GM12878 (cell line): ENCODE measurements at regions not wholly inside any gene's neighbourhood (a gene's known extent, or its start where the extent isn't known, plus 50 kb on each side); places are given as distances from the start of the nearest gene placed in this dataset.

Experiments used
- FOXM1 ChIP-seq: IDR thresholded peaks from 2 replicates; pipeline ENCODE4 v1.6.1; 2012; ENCODE audit warnings: low read depth, mild to moderate bottlenecking, inconsistent platforms, low read length, moderate library complexity
- NFYB ChIP-seq: IDR thresholded peaks from 2 replicates; pipeline ENCODE4 v1.6.1; 2011; ENCODE audit warnings: low read depth, mild to moderate bottlenecking, low read length, improper control_type of control experiment, moderate library complexity; ENCODE audit not compliant: insufficient read depth
- RAD51 ChIP-seq: fragments of 450-650 bp; IDR thresholded peaks from 2 replicates; pipeline ENCODE4 v1.6.1; 2016; ENCODE audit warnings: moderate library complexity, mild to moderate bottlenecking, inconsistent platforms
- TF ChIP-seq, protein P1 (sequence below): IDR thresholded peaks from 2 replicates; pipeline ENCODE4 v1.6.1; 2012; ENCODE audit warnings: improper control_type of control experiment, low read depth, low read length; ENCODE audit not compliant: insufficient replicate concordance
- TF ChIP-seq, protein P2 (sequence below): fragments of 150-350 bp; IDR thresholded peaks from 2 replicates; pipeline ENCODE4 v1.6.1; 2016; ENCODE audit warnings: low read depth, low read length
- TF ChIP-seq, protein P3 (sequence below): fragments of 450-650 bp; IDR thresholded peaks from 2 replicates; pipeline ENCODE4 v1.6.1; 2016; ENCODE audit warnings: mild to moderate bottlenecking, moderate library complexity, borderline replicate concordance

DNA sequence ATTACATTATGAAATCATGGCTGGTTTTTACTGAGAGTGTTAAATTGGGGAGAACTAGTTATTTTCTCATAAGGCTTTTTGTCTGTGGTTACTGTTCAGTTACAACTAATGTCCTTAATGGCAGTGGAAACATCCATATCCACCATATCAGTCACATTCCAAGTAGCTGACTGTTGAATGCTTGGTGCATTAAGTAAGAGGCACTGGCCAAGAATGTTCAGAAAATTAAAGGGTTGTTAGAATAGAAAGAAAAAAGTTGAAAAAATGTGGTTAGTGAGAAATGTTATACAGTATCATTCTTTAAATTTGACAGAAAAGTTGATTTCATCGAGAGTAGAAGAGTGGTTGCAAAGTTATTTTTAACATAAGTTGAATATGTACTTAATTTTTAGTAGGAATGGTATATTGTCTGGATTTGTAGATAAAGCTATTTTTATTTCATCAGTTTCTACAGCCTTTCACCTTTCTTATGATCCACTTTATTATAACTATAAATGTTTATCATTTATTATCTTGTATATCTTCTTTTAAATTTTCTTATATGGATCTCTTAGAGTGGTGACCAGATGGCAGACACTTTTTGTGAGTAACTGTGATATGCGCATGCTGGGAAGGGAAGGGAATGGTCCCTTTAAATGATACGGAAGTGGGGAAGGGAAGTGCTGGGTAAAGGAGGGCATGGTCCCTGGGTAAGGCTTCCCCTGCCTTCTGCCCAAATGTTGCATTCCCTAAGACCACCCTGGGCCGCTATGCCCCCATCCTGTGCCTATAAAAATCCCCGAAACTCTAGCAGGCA is 2407.1 kb downstream of the ARAP2 start (continued):
- TF ChIP-seq, protein P1, sequence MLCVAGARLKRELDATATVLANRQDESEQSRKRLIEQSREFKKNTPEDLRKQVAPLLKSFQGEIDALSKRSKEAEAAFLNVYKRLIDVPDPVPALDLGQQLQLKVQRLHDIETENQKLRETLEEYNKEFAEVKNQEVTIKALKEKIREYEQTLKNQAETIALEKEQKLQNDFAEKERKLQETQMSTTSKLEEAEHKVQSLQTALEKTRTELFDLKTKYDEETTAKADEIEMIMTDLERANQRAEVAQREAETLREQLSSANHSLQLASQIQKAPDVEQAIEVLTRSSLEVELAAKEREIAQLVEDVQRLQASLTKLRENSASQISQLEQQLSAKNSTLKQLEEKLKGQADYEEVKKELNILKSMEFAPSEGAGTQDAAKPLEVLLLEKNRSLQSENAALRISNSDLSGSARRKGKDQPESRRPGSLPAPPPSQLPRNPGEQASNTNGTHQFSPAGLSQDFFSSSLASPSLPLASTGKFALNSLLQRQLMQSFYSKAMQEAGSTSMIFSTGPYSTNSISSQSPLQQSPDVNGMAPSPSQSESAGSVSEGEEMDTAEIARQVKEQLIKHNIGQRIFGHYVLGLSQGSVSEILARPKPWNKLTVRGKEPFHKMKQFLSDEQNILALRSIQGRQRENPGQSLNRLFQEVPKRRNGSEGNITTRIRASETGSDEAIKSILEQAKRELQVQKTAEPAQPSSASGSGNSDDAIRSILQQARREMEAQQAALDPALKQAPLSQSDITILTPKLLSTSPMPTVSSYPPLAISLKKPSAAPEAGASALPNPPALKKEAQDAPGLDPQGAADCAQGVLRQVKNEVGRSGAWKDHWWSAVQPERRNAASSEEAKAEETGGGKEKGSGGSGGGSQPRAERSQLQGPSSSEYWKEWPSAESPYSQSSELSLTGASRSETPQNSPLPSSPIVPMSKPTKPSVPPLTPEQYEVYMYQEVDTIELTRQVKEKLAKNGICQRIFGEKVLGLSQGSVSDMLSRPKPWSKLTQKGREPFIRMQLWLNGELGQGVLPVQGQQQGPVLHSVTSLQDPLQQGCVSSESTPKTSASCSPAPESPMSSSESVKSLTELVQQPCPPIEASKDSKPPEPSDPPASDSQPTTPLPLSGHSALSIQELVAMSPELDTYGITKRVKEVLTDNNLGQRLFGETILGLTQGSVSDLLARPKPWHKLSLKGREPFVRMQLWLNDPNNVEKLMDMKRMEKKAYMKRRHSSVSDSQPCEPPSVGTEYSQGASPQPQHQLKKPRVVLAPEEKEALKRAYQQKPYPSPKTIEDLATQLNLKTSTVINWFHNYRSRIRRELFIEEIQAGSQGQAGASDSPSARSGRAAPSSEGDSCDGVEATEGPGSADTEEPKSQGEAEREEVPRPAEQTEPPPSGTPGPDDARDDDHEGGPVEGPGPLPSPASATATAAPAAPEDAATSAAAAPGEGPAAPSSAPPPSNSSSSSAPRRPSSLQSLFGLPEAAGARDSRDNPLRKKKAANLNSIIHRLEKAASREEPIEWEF = no peak
- TF ChIP-seq RAD51 (no peak), NFYB (no peak), FOXM1 (no peak)
- TF ChIP-seq, protein P2, sequence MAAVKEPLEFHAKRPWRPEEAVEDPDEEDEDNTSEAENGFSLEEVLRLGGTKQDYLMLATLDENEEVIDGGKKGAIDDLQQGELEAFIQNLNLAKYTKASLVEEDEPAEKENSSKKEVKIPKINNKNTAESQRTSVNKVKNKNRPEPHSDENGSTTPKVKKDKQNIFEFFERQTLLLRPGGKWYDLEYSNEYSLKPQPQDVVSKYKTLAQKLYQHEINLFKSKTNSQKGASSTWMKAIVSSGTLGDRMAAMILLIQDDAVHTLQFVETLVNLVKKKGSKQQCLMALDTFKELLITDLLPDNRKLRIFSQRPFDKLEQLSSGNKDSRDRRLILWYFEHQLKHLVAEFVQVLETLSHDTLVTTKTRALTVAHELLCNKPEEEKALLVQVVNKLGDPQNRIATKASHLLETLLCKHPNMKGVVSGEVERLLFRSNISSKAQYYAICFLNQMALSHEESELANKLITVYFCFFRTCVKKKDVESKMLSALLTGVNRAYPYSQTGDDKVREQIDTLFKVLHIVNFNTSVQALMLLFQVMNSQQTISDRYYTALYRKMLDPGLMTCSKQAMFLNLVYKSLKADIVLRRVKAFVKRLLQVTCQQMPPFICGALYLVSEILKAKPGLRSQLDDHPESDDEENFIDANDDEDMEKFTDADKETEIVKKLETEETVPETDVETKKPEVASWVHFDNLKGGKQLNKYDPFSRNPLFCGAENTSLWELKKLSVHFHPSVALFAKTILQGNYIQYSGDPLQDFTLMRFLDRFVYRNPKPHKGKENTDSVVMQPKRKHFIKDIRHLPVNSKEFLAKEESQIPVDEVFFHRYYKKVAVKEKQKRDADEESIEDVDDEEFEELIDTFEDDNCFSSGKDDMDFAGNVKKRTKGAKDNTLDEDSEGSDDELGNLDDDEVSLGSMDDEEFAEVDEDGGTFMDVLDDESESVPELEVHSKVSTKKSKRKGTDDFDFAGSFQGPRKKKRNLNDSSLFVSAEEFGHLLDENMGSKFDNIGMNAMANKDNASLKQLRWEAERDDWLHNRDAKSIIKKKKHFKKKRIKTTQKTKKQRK = no peak
- TF ChIP-seq, protein P3, sequence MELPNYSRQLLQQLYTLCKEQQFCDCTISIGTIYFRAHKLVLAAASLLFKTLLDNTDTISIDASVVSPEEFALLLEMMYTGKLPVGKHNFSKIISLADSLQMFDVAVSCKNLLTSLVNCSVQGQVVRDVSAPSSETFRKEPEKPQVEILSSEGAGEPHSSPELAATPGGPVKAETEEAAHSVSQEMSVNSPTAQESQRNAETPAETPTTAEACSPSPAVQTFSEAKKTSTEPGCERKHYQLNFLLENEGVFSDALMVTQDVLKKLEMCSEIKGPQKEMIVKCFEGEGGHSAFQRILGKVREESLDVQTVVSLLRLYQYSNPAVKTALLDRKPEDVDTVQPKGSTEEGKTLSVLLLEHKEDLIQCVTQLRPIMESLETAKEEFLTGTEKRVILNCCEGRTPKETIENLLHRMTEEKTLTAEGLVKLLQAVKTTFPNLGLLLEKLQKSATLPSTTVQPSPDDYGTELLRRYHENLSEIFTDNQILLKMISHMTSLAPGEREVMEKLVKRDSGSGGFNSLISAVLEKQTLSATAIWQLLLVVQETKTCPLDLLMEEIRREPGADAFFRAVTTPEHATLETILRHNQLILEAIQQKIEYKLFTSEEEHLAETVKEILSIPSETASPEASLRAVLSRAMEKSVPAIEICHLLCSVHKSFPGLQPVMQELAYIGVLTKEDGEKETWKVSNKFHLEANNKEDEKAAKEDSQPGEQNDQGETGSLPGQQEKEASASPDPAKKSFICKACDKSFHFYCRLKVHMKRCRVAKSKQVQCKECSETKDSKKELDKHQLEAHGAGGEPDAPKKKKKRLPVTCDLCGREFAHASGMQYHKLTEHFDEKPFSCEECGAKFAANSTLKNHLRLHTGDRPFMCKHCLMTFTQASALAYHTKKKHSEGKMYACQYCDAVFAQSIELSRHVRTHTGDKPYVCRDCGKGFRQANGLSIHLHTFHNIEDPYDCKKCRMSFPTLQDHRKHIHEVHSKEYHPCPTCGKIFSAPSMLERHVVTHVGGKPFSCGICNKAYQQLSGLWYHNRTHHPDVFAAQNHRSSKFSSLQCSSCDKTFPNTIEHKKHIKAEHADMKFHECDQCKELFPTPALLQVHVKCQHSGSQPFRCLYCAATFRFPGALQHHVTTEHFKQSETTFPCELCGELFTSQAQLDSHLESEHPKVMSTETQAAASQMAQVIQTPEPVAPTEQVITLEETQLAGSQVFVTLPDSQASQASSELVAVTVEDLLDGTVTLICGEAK = no peak
